ENCODE measurements at regions not wholly inside any gene's neighbourhood (a gene's known extent, or its start where the extent isn't known, plus 50 kb on each side); places are given as distances from the start of the nearest gene placed in this dataset.

GRCh38 chr20:12413116-12413515 lies 495.4 kb downstream of the BTBD3 start:
- Histone ChIP-seq H3K27ac (ENCODE audit: insufficient read length, low read depth, low read length) (no peak overlapping the region), H2BK120ac (ENCODE audit: low read depth, low read length, poor library complexity, severe bottlenecking) (no peak overlapping the region), H3K79me1 (ENCODE audit: insufficient read depth, low read depth, low read length, poor library complexity, severe bottlenecking) (no peaks in the 10 kb centered on the region), H3K4me2 (ENCODE audit: insufficient read depth, insufficient read length, low read length) (no peak overlapping the region), H3T11ph (ENCODE audit: low read length) (no peak overlapping the region), H3K9ac (ENCODE audit: extremely low read depth, insufficient read length, low read length) (no peak overlapping the region), H2BK15ac (ENCODE audit: low read depth, low read length) (no peak overlapping the region), H2AK5ac (ENCODE audit: insufficient read length, low read length) (no peak overlapping the region), H3K4ac (ENCODE audit: low read depth, low read length) (no peak overlapping the region), H3K27me3 (ENCODE audit: insufficient read depth, low read length) (no peaks in the 10 kb centered on the region), H4K91ac (ENCODE audit: insufficient read length, low read depth, low read length) (no peak overlapping the region), H2BK5ac (ENCODE audit: insufficient read length, low read length) (no peak overlapping the region), H4K8ac (replicated peaks; ENCODE audit: insufficient read length, low read depth, low read length) (no peak overlapping the region), H3K9me3 (ENCODE audit: control insufficient read depth, low read depth, low read length) (peaks cover 6% of the 10 kb centered on the region), H3K23me2 (ENCODE audit: insufficient read length, low read depth, low read length, poor library complexity, severe bottlenecking) (no peaks in the 10 kb centered on the region), H3K23ac (ENCODE audit: insufficient read length, low read depth, low read length) (no peak overlapping the region), H3K79me2 (ENCODE audit: insufficient read depth, low read length) (no peaks in the 10 kb centered on the region), H2BK12ac (ENCODE audit: insufficient read length, low read depth, low read length) (no peak overlapping the region), H4K20me1 (ENCODE audit: control insufficient read depth, insufficient read depth, insufficient read length) (no peaks in the 10 kb centered on the region), H2AFZ (ENCODE audit: low read length) (no peak overlapping the region), H3K14ac (ENCODE audit: insufficient read depth, low read length) (no peak overlapping the region), H3K56ac (ENCODE audit: insufficient read length, low read depth, low read length) (no peak overlapping the region), H3K4me1 (ENCODE audit: insufficient read depth, low read length) (no peaks in the 10 kb centered on the region), H4K5ac (ENCODE audit: insufficient read length, low read depth, low read length) (no peak overlapping the region), H3K18ac (ENCODE audit: insufficient read length, low read depth, low read length) (no peak overlapping the region), H2BK20ac (ENCODE audit: low read depth, low read length, poor library complexity, severe bottlenecking) (no peak overlapping the region)
- Mint-ChIP-seq H3K36me3 (ENCODE audit: insufficient read depth in 1 of 3, low read depth in 3 of 3) (peaks cover under 1 to 5% (median 3%) of the 10 kb centered on the region in 3 experiments; a peak in 6 of 7 replicates), H3K4me1 (peaks cover 8 to 11% of the 10 kb centered on the region in 2 experiments), H3K9me3 (peaks cover 8 to 12% of the 10 kb centered on the region in 2 experiments; a peak in 4 of 5 replicates), H3K4me3 (no peak overlapping the region), H3K27me3 (ENCODE audit: low read depth) (no peaks in the 10 kb centered on the region), H3K27ac (no peak overlapping the region)
- no peak for DNase-seq
- no peak for TF ChIP-seq CTCF (conservative IDR thresholded peaks at IDR 0.05)
- no CpG with 5 or more reads among the region's 1 CpG for WGBS (ENCODE audit: extremely low coverage, insufficient read length, low lambda C conversion rate)
